WTC11 (cell line): ENCODE measurements at regions not wholly inside any gene's neighbourhood (a gene's known extent, or its start where the extent isn't known, plus 50 kb on each side); places are given as distances from the start of the nearest gene placed in this dataset.

Experiments used
- ATAC-seq: fragments of 200-7000 bp; cut with Tn5 transposase; 2 replicates; pipeline ENCODE4 v1.10.0; 2021; ENCODE audit warnings: mild to moderate bottlenecking, moderate library complexity
- CTCF ChIA-PET: fragments of 300-600 bp; sonication (Branson Sonifier 250); formaldehyde crosslinking; loops from one replicate; lab custom pipeline; 2021; ENCODE audit warnings: antibody characterized with exemption; lab: Charles Lee
- POLR2A ChIA-PET: fragments of 350-600 bp; sonication (Branson Sonifier 250); formaldehyde crosslinking; loops from one replicate; lab custom pipeline; 2021; ENCODE audit warnings: antibody characterized with exemption; lab: Charles Lee
- DNase-seq: peaks from one replicate; pipeline ENCODE4 v3.0.0; 2021; ENCODE audit warnings: low spot score
- H3K27ac Mint-ChIP-seq: 2 replicates; pipeline ENCODE4 v1.8.0; 2021; ENCODE audit warnings: mixed read lengths
- H3K27me3 Mint-ChIP-seq: 2 replicates; pipeline ENCODE4 v1.8.0; 2021; ENCODE audit warnings: low read depth, mild to moderate bottlenecking, moderate library complexity, mixed read lengths
- H3K36me3 Mint-ChIP-seq: 2 replicates; pipeline ENCODE4 v1.8.0; 2021; ENCODE audit warnings: mixed read lengths
- H3K4me1 Mint-ChIP-seq: 2 replicates; pipeline ENCODE4 v1.8.0; 2022; ENCODE audit warnings: mixed read lengths
- H3K4me3 Mint-ChIP-seq: 2 replicates; pipeline ENCODE4 v1.8.0; 2021; ENCODE audit warnings: mild to moderate bottlenecking, moderate library complexity, mixed read lengths
- H3K9me3 Mint-ChIP-seq: 2 replicates; pipeline ENCODE4 v1.8.0; 2021; ENCODE audit warnings: mixed read lengths
- CREB1 ChIP-seq: sonication (generic); formaldehyde crosslinking; IDR thresholded peaks from 2 replicates; pipeline ENCODE4 v1.8.0; 2023; ENCODE audit warnings: mild to moderate bottlenecking, missing genetic modification reagents
- FOXK1 ChIP-seq: sonication (generic); formaldehyde crosslinking; IDR thresholded peaks from 2 replicates; pipeline ENCODE4 v1.8.0; 2022; ENCODE audit warnings: mild to moderate bottlenecking, moderate library complexity, missing genetic modification reagents
- FOXP1 ChIP-seq: sonication (generic); formaldehyde crosslinking; IDR thresholded peaks from 2 replicates; pipeline ENCODE4 v1.8.0; 2022; ENCODE audit warnings: missing genetic modification reagents, mild to moderate bottlenecking, moderate library complexity, borderline replicate concordance
- JUN ChIP-seq: sonication (generic); formaldehyde crosslinking; IDR thresholded peaks from 2 replicates; pipeline ENCODE4 v1.8.0; 2023; ENCODE audit warnings: mild to moderate bottlenecking, missing genetic modification reagents
- NFATC4 ChIP-seq: fragments of 250-450 bp; sonication (Bioruptor Pico); IDR thresholded peaks from 2 replicates; pipeline ENCODE4 v1.9.0; 2021; ENCODE audit warnings: mild to moderate bottlenecking
- NR2C2 ChIP-seq: sonication (generic); formaldehyde crosslinking; IDR thresholded peaks from 2 replicates; pipeline ENCODE4 v1.8.0; 2022; ENCODE audit warnings: mild to moderate bottlenecking, missing genetic modification reagents
- TEAD4 ChIP-seq: sonication (generic); formaldehyde crosslinking; IDR thresholded peaks from 2 replicates; pipeline ENCODE4 v1.8.0; 2022; ENCODE audit warnings: mild to moderate bottlenecking, missing genetic modification reagents
- TP53 ChIP-seq: sonication (generic); formaldehyde crosslinking; IDR thresholded peaks from 2 replicates; pipeline ENCODE4 v1.8.1; 2023; ENCODE audit warnings: mild to moderate bottlenecking, missing genetic modification reagents
- ZBTB21 ChIP-seq: sonication (generic); formaldehyde crosslinking; IDR thresholded peaks from 2 replicates; pipeline ENCODE4 v1.8.1; 2023; ENCODE audit warnings: mild to moderate bottlenecking, missing genetic modification reagents, borderline replicate concordance
- ZNF219 ChIP-seq: sonication (generic); formaldehyde crosslinking; IDR thresholded peaks from 2 replicates; pipeline ENCODE4 v1.8.0; 2023; ENCODE audit warnings: missing genetic modification reagents, mild to moderate bottlenecking, borderline replicate concordance
- ZNF232 ChIP-seq: sonication (generic); formaldehyde crosslinking; IDR thresholded peaks from 2 replicates; pipeline ENCODE4 v1.8.0; 2022; ENCODE audit warnings: mild to moderate bottlenecking, missing genetic modification reagents
- ZNF425 ChIP-seq: fragments of 250-450 bp; sonication (Bioruptor Pico); conservative IDR thresholded peaks from 2 replicates; pipeline ENCODE4 v1.9.0; 2021; ENCODE audit warnings: mild to moderate bottlenecking
- ZNF512 ChIP-seq: sonication (generic); formaldehyde crosslinking; IDR thresholded peaks from 2 replicates; pipeline ENCODE4 v1.8.1; 2022; ENCODE audit warnings: missing genetic modification reagents, borderline replicate concordance
- ZNF671 ChIP-seq: fragments of 250-450 bp; sonication (Bioruptor Pico); IDR thresholded peaks from 2 replicates; pipeline ENCODE4 v1.8.0; 2021; ENCODE audit warnings: mild to moderate bottlenecking
- TF ChIP-seq, protein P1 (sequence below): fragments of 250-450 bp; sonication (Bioruptor Pico); IDR thresholded peaks from 2 replicates; pipeline ENCODE4 v1.9.0; 2021; ENCODE audit warnings: moderate library complexity, mild to moderate bottlenecking, inconsistent platforms, borderline replicate concordance
- TF ChIP-seq, protein P2 (sequence below): sonication (generic); formaldehyde crosslinking; IDR thresholded peaks from 2 replicates; pipeline ENCODE4 v1.8.1; 2022; ENCODE audit warnings: low read depth, missing genetic modification reagents, borderline replicate concordance
- TF ChIP-seq, protein P3 (sequence below): sonication (generic); formaldehyde crosslinking; IDR thresholded peaks from 2 replicates; pipeline ENCODE4 v1.8.1; 2022; ENCODE audit warnings: mild to moderate bottlenecking, missing genetic modification reagents, moderate library complexity, borderline replicate concordance

DNA sequence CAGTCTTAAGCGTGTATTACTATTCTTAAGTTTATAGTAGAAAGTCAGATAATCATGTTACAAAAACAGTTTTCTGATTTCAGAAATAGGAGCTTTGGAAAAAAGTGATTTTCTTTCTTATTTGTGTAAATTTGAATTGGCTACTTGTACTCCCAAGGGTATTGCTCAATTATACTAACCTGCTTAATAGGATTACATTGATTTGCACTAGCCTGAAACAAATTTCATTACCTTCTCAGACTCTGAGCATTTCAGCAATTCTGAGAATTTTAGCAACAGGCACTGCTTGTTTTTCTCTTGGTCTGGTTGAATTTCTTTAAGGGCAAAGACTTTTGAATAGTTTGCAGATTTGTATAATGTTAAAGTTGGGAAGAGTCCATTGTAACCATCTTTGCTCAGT is 87.2 kb upstream of the NXPH2 start (continued):
- TF ChIP-seq, protein P1, sequence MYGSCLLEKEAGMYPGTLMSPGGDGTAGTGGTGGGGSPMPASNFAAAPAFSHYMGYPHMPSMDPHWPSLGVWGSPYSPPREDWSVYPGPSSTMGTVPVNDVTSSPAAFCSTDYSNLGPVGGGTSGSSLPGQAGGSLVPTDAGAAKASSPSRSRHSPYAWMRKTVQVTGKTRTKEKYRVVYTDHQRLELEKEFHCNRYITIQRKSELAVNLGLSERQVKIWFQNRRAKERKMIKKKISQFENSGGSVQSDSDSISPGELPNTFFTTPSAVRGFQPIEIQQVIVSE (CRISPR knock-in tag): no peak
- TF ChIP-seq, protein P2, sequence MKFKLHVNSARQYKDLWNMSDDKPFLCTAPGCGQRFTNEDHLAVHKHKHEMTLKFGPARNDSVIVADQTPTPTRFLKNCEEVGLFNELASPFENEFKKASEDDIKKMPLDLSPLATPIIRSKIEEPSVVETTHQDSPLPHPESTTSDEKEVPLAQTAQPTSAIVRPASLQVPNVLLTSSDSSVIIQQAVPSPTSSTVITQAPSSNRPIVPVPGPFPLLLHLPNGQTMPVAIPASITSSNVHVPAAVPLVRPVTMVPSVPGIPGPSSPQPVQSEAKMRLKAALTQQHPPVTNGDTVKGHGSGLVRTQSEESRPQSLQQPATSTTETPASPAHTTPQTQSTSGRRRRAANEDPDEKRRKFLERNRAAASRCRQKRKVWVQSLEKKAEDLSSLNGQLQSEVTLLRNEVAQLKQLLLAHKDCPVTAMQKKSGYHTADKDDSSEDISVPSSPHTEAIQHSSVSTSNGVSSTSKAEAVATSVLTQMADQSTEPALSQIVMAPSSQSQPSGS (CRISPR knock-in tag): no peak
- no peak for TF ChIP-seq ZNF425 (CRISPR knock-in tag)
- no peak for TF ChIP-seq NFATC4
- no peak for TF ChIP-seq ZNF232 (CRISPR knock-in tag)
- TF ChIP-seq TEAD4 (CRISPR knock-in tag): no peak
- no peak for TF ChIP-seq JUN (CRISPR knock-in tag)
- no peak for TF ChIP-seq NR2C2 (CRISPR knock-in tag)
- TF ChIP-seq, protein P3, sequence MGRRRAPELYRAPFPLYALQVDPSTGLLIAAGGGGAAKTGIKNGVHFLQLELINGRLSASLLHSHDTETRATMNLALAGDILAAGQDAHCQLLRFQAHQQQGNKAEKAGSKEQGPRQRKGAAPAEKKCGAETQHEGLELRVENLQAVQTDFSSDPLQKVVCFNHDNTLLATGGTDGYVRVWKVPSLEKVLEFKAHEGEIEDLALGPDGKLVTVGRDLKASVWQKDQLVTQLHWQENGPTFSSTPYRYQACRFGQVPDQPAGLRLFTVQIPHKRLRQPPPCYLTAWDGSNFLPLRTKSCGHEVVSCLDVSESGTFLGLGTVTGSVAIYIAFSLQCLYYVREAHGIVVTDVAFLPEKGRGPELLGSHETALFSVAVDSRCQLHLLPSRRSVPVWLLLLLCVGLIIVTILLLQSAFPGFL (CRISPR knock-in tag): no peak

- POLR2A ChIA-PET: no interaction called here
- no peak for TF ChIP-seq ZBTB21 (CRISPR knock-in tag)
- TF ChIP-seq TEAD4 (CRISPR knock-in tag): no peak
- no peak for TF ChIP-seq TP53
- no peak for TF ChIP-seq FOXK1 (CRISPR knock-in tag)
- no peak for TF ChIP-seq ZNF219 (CRISPR knock-in tag)
- no peak for TF ChIP-seq CREB1 (CRISPR knock-in tag)
- TF ChIP-seq ZNF671: no peak
- TF ChIP-seq NFATC4: no peak
- no peak for TF ChIP-seq FOXP1 (CRISPR knock-in tag)
- TF ChIP-seq ZNF512 (CRISPR knock-in tag): no peak
- TF ChIP-seq, all 79 proteins: peak for 0
- Mint-ChIP-seq H3K4me3 (no peak overlapping the region), H3K27ac (no peak overlapping the region), H3K4me1 (peaks cover 2% of the 10 kb centered on the region; the same call in 1 of the 2 replicates), H3K9me3 (peaks cover 21% of the 10 kb centered on the region), H3K36me3 (peaks cover 9% of the 10 kb centered on the region; the same call in 1 of the 2 replicates), H3K27me3 (no peaks in the 10 kb centered on the region)
- CTCF ChIA-PET: no interaction called here
- DNase-seq (no peak), ATAC-seq (no peak)
Measured at GRCh38 chr2:138866797-138867196, 86.6 kb upstream of the NXPH2 start.

- Mint-ChIP-seq H3K4me3 (no peak overlapping the region), H3K4me1 (no peaks in the 10 kb centered on the region), H3K9me3 (peaks cover 5% of the 10 kb centered on the region; the same call in 1 of the 2 replicates), H3K27ac (no peak overlapping the region), H3K36me3 (no peaks in the 10 kb centered on the region), H3K27me3 (no peaks in the 10 kb centered on the region)
- POLR2A ChIA-PET: no interaction called here
- CTCF ChIA-PET: no interaction called here
- ATAC-seq (no peak), DNase-seq (no peak)
- TF ChIP-seq, protein P3 (CRISPR knock-in tag): no peak
- no peak for TF ChIP-seq TP53
Measured at GRCh38 chr2:138853761-138854160, 73.6 kb upstream of the NXPH2 start.
